Stomach (tissue), 4 donors: ENCODE measurements at regions not wholly inside any gene's neighbourhood (a gene's known extent, or its start where the extent isn't known, plus 50 kb on each side); places are given as distances from the start of the nearest gene placed in this dataset.

Experiments
- POLR2AphosphoS5 ChIP-seq, 3 donors: sonication (generic); formaldehyde crosslinking; IDR thresholded peaks; one replicate each; pipeline ENCODE4 v1.6.1; 2016; ENCODE audit warnings: antibody characterized with exemption in 3 of 3
- TF ChIP-seq, protein P1 (sequence below), 7 experiments: fragments of 450-650 bp in 4 of 7; fragments of 200-600 bp in 3 of 7; sonication (generic) in 3 of 7; IDR thresholded peaks; one replicate each; pipeline ENCODE4 v1.5.1; 2016 to 2019; ENCODE audit warnings: antibody characterized with exemption in 7 of 7, control low read depth in 2 of 7, mild to moderate bottlenecking in 1 of 7

DNA sequence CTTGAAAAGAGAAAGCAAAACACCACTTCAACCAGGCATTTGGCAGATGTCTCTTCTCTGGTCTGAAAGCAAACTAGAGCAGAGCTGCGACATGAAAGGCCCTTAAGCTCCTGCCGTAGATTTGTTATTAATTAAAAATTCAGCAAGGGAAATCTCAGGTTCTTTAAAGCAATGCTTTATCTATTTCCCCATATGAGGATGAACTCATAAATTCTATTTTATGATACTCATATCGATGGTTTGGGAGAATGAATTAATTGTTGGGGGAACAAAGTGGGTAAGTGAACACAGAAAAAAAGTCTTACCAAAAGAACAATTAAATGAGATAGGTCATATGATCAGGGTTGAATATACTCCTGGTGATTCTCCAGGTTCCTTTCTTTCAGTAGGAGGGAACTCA, 464.7 kb upstream of the SLC35B3 start:
- TF ChIP-seq, protein P1, sequence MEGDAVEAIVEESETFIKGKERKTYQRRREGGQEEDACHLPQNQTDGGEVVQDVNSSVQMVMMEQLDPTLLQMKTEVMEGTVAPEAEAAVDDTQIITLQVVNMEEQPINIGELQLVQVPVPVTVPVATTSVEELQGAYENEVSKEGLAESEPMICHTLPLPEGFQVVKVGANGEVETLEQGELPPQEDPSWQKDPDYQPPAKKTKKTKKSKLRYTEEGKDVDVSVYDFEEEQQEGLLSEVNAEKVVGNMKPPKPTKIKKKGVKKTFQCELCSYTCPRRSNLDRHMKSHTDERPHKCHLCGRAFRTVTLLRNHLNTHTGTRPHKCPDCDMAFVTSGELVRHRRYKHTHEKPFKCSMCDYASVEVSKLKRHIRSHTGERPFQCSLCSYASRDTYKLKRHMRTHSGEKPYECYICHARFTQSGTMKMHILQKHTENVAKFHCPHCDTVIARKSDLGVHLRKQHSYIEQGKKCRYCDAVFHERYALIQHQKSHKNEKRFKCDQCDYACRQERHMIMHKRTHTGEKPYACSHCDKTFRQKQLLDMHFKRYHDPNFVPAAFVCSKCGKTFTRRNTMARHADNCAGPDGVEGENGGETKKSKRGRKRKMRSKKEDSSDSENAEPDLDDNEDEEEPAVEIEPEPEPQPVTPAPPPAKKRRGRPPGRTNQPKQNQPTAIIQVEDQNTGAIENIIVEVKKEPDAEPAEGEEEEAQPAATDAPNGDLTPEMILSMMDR (IDR thresholded peaks at IDR 0.05) = no peak
- no peak for TF ChIP-seq POLR2AphosphoS5 (IDR thresholded peaks at IDR 0.05)
